ENCODE measurements at regions not wholly inside any gene's neighbourhood (a gene's known extent, or its start where the extent isn't known, plus 50 kb on each side); places are given as distances from the start of the nearest gene placed in this dataset.

- no peak for DNase-seq (ENCODE audit: low spot score)
- H3K27ac ChIP-seq (ENCODE audit: low read depth in 1 of 2, low read length in 2 of 2) = no peak overlapping the region
- no peaks in the 10 kb centered on the region for H3K4me1 ChIP-seq (ENCODE audit: control insufficient read depth in 4 of 4, insufficient read depth in 4 of 4, low read length in 3 of 4)
- TF ChIP-seq NR2F2 (IDR thresholded peaks at IDR 0.05) (no peak), FOXA1 (IDR thresholded peaks at IDR 0.05) (no peak), HNF4G (IDR thresholded peaks at IDR 0.05) (no peak), RAD21 (IDR thresholded peaks at IDR 0.05) (no peak), YY1 (IDR thresholded peaks at IDR 0.05) (no peak), FOXA2 (IDR thresholded peaks at IDR 0.05) (no peak), SP1 (IDR thresholded peaks at IDR 0.05) (no peak), TAF1 (conservative IDR thresholded peaks at IDR 0.05) (no peak), GABPA (IDR thresholded peaks at IDR 0.05 in 1 of 2, conservative IDR thresholded peaks at IDR 0.05 in 1 of 2) (no peak), EGR1 (IDR thresholded peaks at IDR 0.05; ENCODE audit: low read depth in 2 of 2) (no peak), RXRA (IDR thresholded peaks at IDR 0.05) (no peak), REST (IDR thresholded peaks at IDR 0.05) (no peak)
- TF ChIP-seq, protein P1, sequence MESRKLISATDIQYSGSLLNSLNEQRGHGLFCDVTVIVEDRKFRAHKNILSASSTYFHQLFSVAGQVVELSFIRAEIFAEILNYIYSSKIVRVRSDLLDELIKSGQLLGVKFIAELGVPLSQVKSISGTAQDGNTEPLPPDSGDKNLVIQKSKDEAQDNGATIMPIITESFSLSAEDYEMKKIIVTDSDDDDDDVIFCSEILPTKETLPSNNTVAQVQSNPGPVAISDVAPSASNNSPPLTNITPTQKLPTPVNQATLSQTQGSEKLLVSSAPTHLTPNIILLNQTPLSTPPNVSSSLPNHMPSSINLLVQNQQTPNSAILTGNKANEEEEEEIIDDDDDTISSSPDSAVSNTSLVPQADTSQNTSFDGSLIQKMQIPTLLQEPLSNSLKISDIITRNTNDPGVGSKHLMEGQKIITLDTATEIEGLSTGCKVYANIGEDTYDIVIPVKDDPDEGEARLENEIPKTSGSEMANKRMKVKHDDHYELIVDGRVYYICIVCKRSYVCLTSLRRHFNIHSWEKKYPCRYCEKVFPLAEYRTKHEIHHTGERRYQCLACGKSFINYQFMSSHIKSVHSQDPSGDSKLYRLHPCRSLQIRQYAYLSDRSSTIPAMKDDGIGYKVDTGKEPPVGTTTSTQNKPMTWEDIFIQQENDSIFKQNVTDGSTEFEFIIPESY (IDR thresholded peaks at IDR 0.05) = no peak
- TF ChIP-seq, protein P2, sequence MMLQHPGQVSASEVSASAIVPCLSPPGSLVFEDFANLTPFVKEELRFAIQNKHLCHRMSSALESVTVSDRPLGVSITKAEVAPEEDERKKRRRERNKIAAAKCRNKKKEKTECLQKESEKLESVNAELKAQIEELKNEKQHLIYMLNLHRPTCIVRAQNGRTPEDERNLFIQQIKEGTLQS (IDR thresholded peaks at IDR 0.05) = no peak
- no peaks in the 10 kb centered on the region for H3K36me3 ChIP-seq (ENCODE audit: control insufficient read depth in 4 of 4, insufficient read depth in 3 of 4, low read depth in 1 of 4, low read length in 3 of 4)
- peaks cover 0 to 7% (median 0%) of the 10 kb centered on the region in 4 donors for H3K27me3 ChIP-seq (ENCODE audit: control insufficient read depth in 4 of 4, insufficient read depth in 4 of 4, low read length in 3 of 4)
- H3K9me3 ChIP-seq (ENCODE audit: control insufficient read depth in 4 of 4, low read length in 3 of 4) = no peaks in the 10 kb centered on the region
- H3K4me3 ChIP-seq (ENCODE audit: low read depth in 1 of 3, low read length in 3 of 3) = no peak overlapping the region
- 80% methylated on average over 5 of the region's 5 CpGs for WGBS
- H3K9ac ChIP-seq (ENCODE audit: low read depth in 1 of 2, low read length in 2 of 2) = no peak overlapping the region
These were observed 85.4 kb downstream of the ADAMTS15 start for GRCh38 chr11:130533871-130534270.

DNA sequence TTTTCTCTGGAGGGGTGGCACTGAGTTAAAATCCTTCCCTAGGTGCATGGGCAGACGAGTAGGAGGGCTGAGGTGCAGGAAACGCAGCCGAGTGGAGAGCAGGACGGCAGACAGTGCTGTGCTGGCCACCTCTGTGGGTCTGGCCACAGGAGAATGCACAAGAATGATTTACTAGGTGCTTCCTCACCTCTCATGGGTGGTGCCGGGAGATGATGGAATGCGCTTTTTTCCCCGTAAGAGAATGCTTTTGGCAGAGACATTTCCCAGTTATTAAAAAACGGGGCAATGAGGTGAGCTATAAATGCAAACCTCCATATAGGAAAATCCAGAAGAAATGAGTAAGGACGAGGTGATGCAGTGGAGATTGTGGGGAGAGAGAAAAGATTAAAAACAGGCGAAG lies 86.1 kb downstream of the ADAMTS15 start:
- no peak overlapping the region for H3K4me3 ChIP-seq (ENCODE audit: low read depth in 1 of 3, low read length in 3 of 3)
- peaks cover 0 to 7% (median 0%) of the 10 kb centered on the region in 4 donors for H3K27me3 ChIP-seq (ENCODE audit: control insufficient read depth in 4 of 4, insufficient read depth in 4 of 4, low read length in 3 of 4)
- no peaks in the 10 kb centered on the region for H3K4me1 ChIP-seq (ENCODE audit: control insufficient read depth in 4 of 4, insufficient read depth in 4 of 4, low read length in 3 of 4)
- no peaks in the 10 kb centered on the region for H3K9me3 ChIP-seq (ENCODE audit: control insufficient read depth in 4 of 4, low read length in 3 of 4)
- H3K27ac ChIP-seq (ENCODE audit: low read depth in 1 of 2, low read length in 2 of 2) = no peak overlapping the region
- H3K9ac ChIP-seq (ENCODE audit: low read depth in 1 of 2, low read length in 2 of 2) = no peak overlapping the region
- no peak for DNase-seq (ENCODE audit: low spot score)
- 65% methylated on average over 10 of the region's 10 CpGs for WGBS
- no peaks in the 10 kb centered on the region for H3K36me3 ChIP-seq (ENCODE audit: control insufficient read depth in 4 of 4, insufficient read depth in 3 of 4, low read depth in 1 of 4, low read length in 3 of 4)
- TF ChIP-seq FOXA1 (IDR thresholded peaks at IDR 0.05) (no peak), HNF4A (conservative IDR thresholded peaks at IDR 0.05) (no peak), RAD21 (IDR thresholded peaks at IDR 0.05) (no peak), REST (IDR thresholded peaks at IDR 0.05) (no peak), RXRA (IDR thresholded peaks at IDR 0.05) (no peak), HNF4G (IDR thresholded peaks at IDR 0.05) (no peak), GABPA (IDR thresholded peaks at IDR 0.05 in 1 of 2, conservative IDR thresholded peaks at IDR 0.05 in 1 of 2) (no peak), EGR1 (IDR thresholded peaks at IDR 0.05; ENCODE audit: low read depth in 2 of 2) (no peak), YY1 (IDR thresholded peaks at IDR 0.05) (no peak), CTCF (IDR thresholded peaks at IDR 0.05; ENCODE audit: low read depth, low read length, missing input control) (no peak), NR2F2 (IDR thresholded peaks at IDR 0.05) (no peak), TAF1 (conservative IDR thresholded peaks at IDR 0.05) (no peak), SP1 (IDR thresholded peaks at IDR 0.05) (no peak), FOXA2 (IDR thresholded peaks at IDR 0.05) (no peak)
- TF ChIP-seq, protein P3, sequence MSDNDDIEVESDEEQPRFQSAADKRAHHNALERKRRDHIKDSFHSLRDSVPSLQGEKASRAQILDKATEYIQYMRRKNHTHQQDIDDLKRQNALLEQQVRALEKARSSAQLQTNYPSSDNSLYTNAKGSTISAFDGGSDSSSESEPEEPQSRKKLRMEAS (IDR thresholded peaks at IDR 0.05) = no peak
- TF ChIP-seq, protein P2 (IDR thresholded peaks at IDR 0.05) = no peak
- TF ChIP-seq, protein P1 (IDR thresholded peaks at IDR 0.05) = no peak
